Keratinocyte (primary cell): ENCODE measurements at regions not wholly inside any gene's neighbourhood (a gene's known extent, or its start where the extent isn't known, plus 50 kb on each side); places are given as distances from the start of the nearest gene placed in this dataset.
A peak's percentile ranks its signal among the peaks of the same experiment; 100 is the strongest.

ENCODE experiments used
- DNase-seq: peaks from one replicate; pipeline ENCODE4 v3.0.0-alpha.2; 2011; ENCODE audit warnings: low read depth, missing footprints, low spot score
- FAIRE-seq: peaks from 2 replicates; lab custom pipeline; 2011; peaks lifted over from hg19 to GRCh38; lab: Jason Lieb, UNC
- H2AFZ ChIP-seq: 2 replicates; pipeline ENCODE4 v1.6.0; 2012; ENCODE audit warnings: low read length, control low read depth, inconsistent platforms; ENCODE audit not compliant: control insufficient read depth
- H3K27ac ChIP-seq: 2 replicates; pipeline ENCODE4 v1.5.1; 2011; ENCODE audit warnings: low read length; ENCODE audit not compliant: control insufficient read depth, insufficient read depth
- H3K27me3 ChIP-seq: 3 replicates; pipeline ENCODE4 v1.6.0; 2011; ENCODE audit warnings: low read length; ENCODE audit not compliant: control insufficient read depth, insufficient read depth; ENCODE audit errors: extremely low read depth
- H3K36me3 ChIP-seq, 2 experiments: 2 replicates in 1 of 2; 3 replicates in 1 of 2; pipeline ENCODE4 v1.5.1; 2011; ENCODE audit warnings: low read length in 2 of 2, mild to moderate bottlenecking in 1 of 2; ENCODE audit not compliant: control insufficient read depth in 2 of 2, insufficient read depth in 2 of 2; ENCODE audit errors: extremely low read depth in 1 of 2
- H3K4me1 ChIP-seq: 3 replicates; pipeline ENCODE4 v1.5.1; 2011; ENCODE audit warnings: low read length; ENCODE audit not compliant: control insufficient read depth, insufficient read depth; ENCODE audit errors: extremely low read depth
- H3K4me2 ChIP-seq: 3 replicates; pipeline ENCODE4 v1.6.0; 2011; ENCODE audit warnings: low read depth, low read length; ENCODE audit not compliant: control insufficient read depth, insufficient read depth; ENCODE audit errors: extremely low read depth
- H3K4me3 ChIP-seq, 3 experiments: fragments of 200-600 bp in 1 of 3; sonication (generic) in 1 of 3; 2 replicates in 2 of 3; 3 replicates in 1 of 3; pipeline ENCODE4 v1.5.1; 2011 to 2016; ENCODE audit warnings: low read length in 3 of 3, mild to moderate bottlenecking in 3 of 3, control low read depth in 2 of 3, inconsistent platforms in 1 of 3, low read depth in 1 of 3, mixed read lengths in 1 of 3, mixed run types in 1 of 3, moderate library complexity in 1 of 3; ENCODE audit not compliant: control insufficient read depth in 2 of 3, insufficient read depth in 2 of 3; ENCODE audit errors: extremely low read depth in 1 of 3
- H3K79me2 ChIP-seq: 2 replicates; pipeline ENCODE4 v1.6.0; 2012; ENCODE audit warnings: low read length; ENCODE audit not compliant: control insufficient read depth, insufficient read depth
- H3K9ac ChIP-seq: 3 replicates; pipeline ENCODE4 v1.6.0; 2011; ENCODE audit warnings: low read length; ENCODE audit not compliant: control insufficient read depth, insufficient read depth; ENCODE audit errors: extremely low read depth
- H3K9me1 ChIP-seq: 3 replicates; pipeline ENCODE4 v1.6.0; 2011; ENCODE audit warnings: low read length; ENCODE audit not compliant: control insufficient read depth, insufficient read depth; ENCODE audit errors: extremely low read depth
- H3K9me3 ChIP-seq: 2 replicates; pipeline ENCODE4 v1.5.1; 2012; ENCODE audit warnings: low read depth, low read length; ENCODE audit not compliant: control insufficient read depth
- H4K20me1 ChIP-seq: 3 replicates; pipeline ENCODE4 v1.6.0; 2011; ENCODE audit warnings: low read length; ENCODE audit not compliant: control insufficient read depth, insufficient read depth; ENCODE audit errors: extremely low read depth
- CTCF ChIP-seq, 3 experiments: IDR thresholded peaks in 1 of 3; conservative IDR thresholded peaks in 1 of 3; optimal IDR thresholded peaks in 1 of 3; 2 replicates in 2 of 3; 3 replicates in 1 of 3; pipeline versions ENCODE3 to v1.5.1; 2011; ENCODE audit warnings: low read length in 3 of 3, mild to moderate bottlenecking in 3 of 3, moderate library complexity in 2 of 3, control low read depth in 1 of 3, inconsistent platforms in 1 of 3; ENCODE audit not compliant: insufficient read depth in 2 of 3; ENCODE audit errors: extremely low read depth in 1 of 3
- EZH2 ChIP-seq: IDR thresholded peaks from one replicate; pipeline ENCODE4 v1.6.1; 2012; ENCODE audit warnings: inconsistent platforms, mild to moderate bottlenecking, low read length, moderate library complexity
- dilution Hi-C: fragments of 300-500 bp; cut with MboI; formaldehyde crosslinking; loops from one replicate; pipeline ENCODE4 v1.7.0; 2020; ENCODE audit warnings: low sequenced_read_pairs; ENCODE audit not compliant: extremely low pct_ligation_motif_present

- no peaks in the 10 kb centered on the region for H3K9me3 ChIP-seq
- H3K79me2 ChIP-seq: no peaks in the 10 kb centered on the region
- H2AFZ ChIP-seq: no peak overlapping the region
- no peak for FAIRE-seq
- no peak for DNase-seq
- H3K4me3 ChIP-seq: no peak overlapping the region
- TF ChIP-seq CTCF (optimal IDR thresholded peaks at IDR 0.05 in 1 of 3, IDR thresholded peaks at IDR 0.05 in 1 of 3, conservative IDR thresholded peaks at IDR 0.05 in 1 of 3; ENCODE audit: extremely low read depth in 1 of 3, insufficient read depth in 2 of 3, low read length in 3 of 3) (no peak), EZH2 (no peak)
- no peak overlapping the region for H3K4me2 ChIP-seq
- no peak overlapping the region for H3K27ac ChIP-seq
- H3K4me1 ChIP-seq: no peaks in the 10 kb centered on the region
- H3K27me3 ChIP-seq: no peaks in the 10 kb centered on the region
- H3K9me1 ChIP-seq: no peaks in the 10 kb centered on the region
- no peaks in the 10 kb centered on the region for H3K36me3 ChIP-seq
- H4K20me1 ChIP-seq: no peaks in the 10 kb centered on the region
- dilution Hi-C loops: no loop called here
- no peak overlapping the region for H3K9ac ChIP-seq
These were observed 608.3 kb upstream of the PKN2 start for GRCh38 chr1:88075813-88076212.

- no peak overlapping the region for H3K4me2 ChIP-seq
- no peak overlapping the region for H3K4me3 ChIP-seq
- H4K20me1 ChIP-seq: no peaks in the 10 kb centered on the region
- FAIRE-seq (no peak), DNase-seq (no peak)
- dilution Hi-C loops: no loop called here
- H2AFZ ChIP-seq: no peak overlapping the region
- no peaks in the 10 kb centered on the region for H3K36me3 ChIP-seq
- no peaks in the 10 kb centered on the region for H3K27me3 ChIP-seq
- TF ChIP-seq EZH2 (no peak), CTCF (optimal IDR thresholded peaks at IDR 0.05 in 1 of 3, IDR thresholded peaks at IDR 0.05 in 1 of 3, conservative IDR thresholded peaks at IDR 0.05 in 1 of 3; ENCODE audit: extremely low read depth in 1 of 3, insufficient read depth in 2 of 3, low read length in 3 of 3) (peak; percentile 22 to 46 (median 28))
- no peak overlapping the region for H3K27ac ChIP-seq
- no peaks in the 10 kb centered on the region for H3K79me2 ChIP-seq
- H3K9me1 ChIP-seq: no peaks in the 10 kb centered on the region
- no peaks in the 10 kb centered on the region for H3K4me1 ChIP-seq
- no peaks in the 10 kb centered on the region for H3K9me3 ChIP-seq
- no peak overlapping the region for H3K9ac ChIP-seq
These were observed 605.0 kb upstream of the PKN2 start for GRCh38 chr1:88079036-88079435.
